ENCODE measurements at regions not wholly inside any gene's neighbourhood (a gene's known extent, or its start where the extent isn't known, plus 50 kb on each side); places are given as distances from the start of the nearest gene placed in this dataset.

DNA sequence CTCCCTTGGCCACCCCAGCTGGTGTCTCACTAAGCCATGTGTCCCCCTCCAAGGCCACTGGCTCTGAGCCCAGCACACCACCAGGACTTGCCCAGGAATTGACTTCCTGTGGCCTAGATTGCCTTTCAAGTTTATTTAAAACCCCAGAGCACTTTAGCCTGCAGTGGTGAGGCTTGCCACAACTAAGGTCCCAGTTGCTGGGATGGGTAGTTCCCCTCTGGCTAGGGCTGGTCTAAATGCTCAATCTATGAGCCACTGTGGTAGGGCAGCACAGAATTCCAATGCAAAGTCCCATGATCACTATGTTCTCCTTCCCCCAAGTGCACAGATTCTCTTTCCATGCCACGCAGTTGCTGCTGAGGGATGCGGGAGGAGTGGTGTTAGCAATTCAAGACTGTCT, 61.1 kb upstream of the HCCS start:
- no peak overlapping the region for H3K4me3 Mint-ChIP-seq
- no peaks in the 10 kb centered on the region for H3K27me3 Mint-ChIP-seq
- no peak overlapping the region for H3K27ac Mint-ChIP-seq
- ATAC-seq (replicated peaks), result no peak
- no peaks in the 10 kb centered on the region for H3K4me1 Mint-ChIP-seq (ENCODE audit: low read depth in 2 of 2)
- H3K36me3 Mint-ChIP-seq (ENCODE audit: insufficient read depth), result no peaks in the 10 kb centered on the region
- peaks cover 1 to 8% of the 10 kb centered on the region in 2 donors for H3K9me3 Mint-ChIP-seq
- no peak for DNase-seq

DNA sequence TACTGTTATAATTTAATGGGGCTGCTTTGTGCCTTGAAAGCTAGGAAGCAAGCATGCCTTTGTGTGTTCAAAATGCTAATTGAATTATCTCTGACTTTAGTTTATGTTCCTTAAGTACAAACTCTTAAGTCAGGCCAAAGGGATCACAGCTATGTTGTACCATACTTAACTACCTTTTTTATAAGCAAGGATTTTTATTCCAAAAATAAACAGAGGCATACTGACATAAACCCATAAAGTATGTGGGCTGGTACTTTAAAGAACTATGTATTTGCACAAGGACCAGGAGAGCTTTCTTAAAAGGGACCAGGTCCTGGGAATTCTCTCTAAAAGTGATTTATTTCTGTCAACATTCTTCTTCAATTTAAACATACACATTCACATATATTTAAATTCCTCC, 57.8 kb upstream of the HCCS start:
- H3K4me1 Mint-ChIP-seq (ENCODE audit: low read depth in 2 of 2), result no peaks in the 10 kb centered on the region
- no peak overlapping the region for H3K4me3 Mint-ChIP-seq
- peaks cover 0 to 8% of the 10 kb centered on the region in 2 donors for H3K9me3 Mint-ChIP-seq
- H3K27ac Mint-ChIP-seq, result no peak overlapping the region
- DNase-seq (no peak), ATAC-seq (replicated peaks) (no peak)
- no peaks in the 10 kb centered on the region for H3K27me3 Mint-ChIP-seq
- H3K36me3 Mint-ChIP-seq (ENCODE audit: insufficient read depth), result no peaks in the 10 kb centered on the region

DNA sequence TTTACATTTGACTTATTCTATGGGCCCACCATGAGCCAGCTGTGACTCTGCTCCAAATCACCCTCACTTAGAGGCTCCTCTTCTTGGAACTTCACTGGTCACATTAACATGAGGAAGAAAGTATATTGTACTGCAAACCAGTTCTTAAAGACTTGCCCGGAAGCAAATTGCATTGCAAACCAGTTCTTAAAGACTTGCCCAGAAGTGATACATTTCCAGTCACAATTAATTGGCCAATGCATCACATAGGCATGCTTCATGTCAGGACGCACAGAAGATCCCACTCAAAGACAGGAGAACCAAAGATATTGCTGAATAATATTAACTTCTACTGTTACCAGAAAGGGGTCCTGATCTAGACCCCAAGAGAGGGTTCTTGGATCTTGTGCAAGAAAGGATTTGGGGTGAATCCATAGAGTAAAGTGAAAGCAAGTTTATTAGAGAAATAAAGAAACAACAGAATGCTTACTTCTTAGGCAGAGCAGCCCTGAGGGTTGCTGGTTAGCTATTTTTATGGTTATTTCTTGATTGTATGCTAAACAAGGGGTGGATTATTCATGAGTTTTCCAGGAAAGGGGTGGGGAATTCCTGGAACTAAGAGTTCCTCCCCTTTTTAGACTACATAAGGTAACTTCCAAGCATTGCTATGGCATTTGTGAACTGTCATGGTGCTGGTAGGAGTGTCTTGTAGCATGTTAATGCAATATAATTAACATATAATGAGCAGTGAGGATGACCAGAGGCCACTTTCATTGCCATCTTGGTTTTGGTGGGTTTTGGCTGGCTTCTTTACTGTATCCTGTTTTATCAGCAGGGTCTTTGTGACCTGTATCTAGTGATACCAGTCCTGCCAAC, 54.6 kb upstream of the HCCS start:
- H3K4me1 Mint-ChIP-seq (ENCODE audit: low read depth in 2 of 2), result no peaks in the 10 kb centered on the region
- DNase-seq (no peak), ATAC-seq (replicated peaks) (no peak)
- no peak overlapping the region for H3K27ac Mint-ChIP-seq
- no peaks in the 10 kb centered on the region for H3K27me3 Mint-ChIP-seq
- no peaks in the 10 kb centered on the region for H3K9me3 Mint-ChIP-seq
- no peaks in the 10 kb centered on the region for H3K36me3 Mint-ChIP-seq (ENCODE audit: insufficient read depth)
- H3K4me3 Mint-ChIP-seq, result no peak overlapping the region

GRCh38 chrX:11059933-11060332, 51.2 kb upstream of the HCCS start:
- Mint-ChIP-seq H3K4me3 (no peak overlapping the region), H3K27ac (no peak overlapping the region), H3K9me3 (no peaks in the 10 kb centered on the region), H3K27me3 (no peaks in the 10 kb centered on the region), H3K36me3 (ENCODE audit: insufficient read depth) (no peaks in the 10 kb centered on the region), H3K4me1 (ENCODE audit: low read depth in 2 of 2) (no peaks in the 10 kb centered on the region)
- ATAC-seq (replicated peaks), result no peak
- no peak for DNase-seq

Data from effector memory CD8-positive, alpha-beta T cell (primary cell).